Hepatocyte (in vitro differentiated cells): ENCODE measurements at regions not wholly inside any gene's neighbourhood (a gene's known extent, or its start where the extent isn't known, plus 50 kb on each side); places are given as distances from the start of the nearest gene placed in this dataset.
A peak's percentile ranks its signal among the peaks of the same experiment; 100 is the strongest.

Experiments used
- DNase-seq: peaks from one replicate; pipeline ENCODE4 v3.0.0-alpha.2; 2016; ENCODE audit warnings: low spot score
- H2AFZ ChIP-seq: fragments of 200-600 bp; sonication (generic); 2 replicates; pipeline ENCODE4 v1.6.0; 2016; ENCODE audit warnings: antibody characterized with exemption, mild to moderate bottlenecking
- H3K27ac ChIP-seq: fragments of 200-600 bp; sonication (generic); 2 replicates; pipeline ENCODE4 v1.5.1; 2016; ENCODE audit warnings: mild to moderate bottlenecking
- H3K27me3 ChIP-seq: fragments of 200-600 bp; sonication (generic); 2 replicates; pipeline ENCODE4 v1.6.1; 2016
- H3K36me3 ChIP-seq: fragments of 200-600 bp; sonication (generic); replicated peaks from 2 replicates; pipeline ENCODE4 v1.5.1; 2016; ENCODE audit warnings: low read depth; ENCODE audit not compliant: insufficient read depth
- H3K4me1 ChIP-seq: fragments of 200-600 bp; sonication (generic); 2 replicates; pipeline ENCODE4 v1.5.1; 2016; ENCODE audit warnings: mild to moderate bottlenecking, moderate library complexity; ENCODE audit not compliant: insufficient read depth
- H3K4me2 ChIP-seq: fragments of 200-600 bp; sonication (generic); 2 replicates; pipeline ENCODE4 v1.6.0; 2016
- H3K4me3 ChIP-seq: fragments of 200-600 bp; sonication (generic); 2 replicates; pipeline ENCODE4 v1.5.1; 2016; ENCODE audit warnings: mild to moderate bottlenecking
- H3K79me2 ChIP-seq: fragments of 200-600 bp; sonication (generic); 2 replicates; pipeline ENCODE4 v1.6.0; 2017; ENCODE audit warnings: mild to moderate bottlenecking
- H3K9me2 ChIP-seq: fragments of 200-600 bp; sonication (generic); replicated peaks from 2 replicates; pipeline ENCODE4 v1.6.0; 2017; ENCODE audit warnings: mild to moderate bottlenecking; ENCODE audit not compliant: insufficient read depth
- H3K9me3 ChIP-seq: fragments of 200-600 bp; sonication (generic); 2 replicates; pipeline ENCODE4 v1.5.1; 2016; ENCODE audit warnings: low read depth, mild to moderate bottlenecking
- H4K20me1 ChIP-seq: fragments of 200-600 bp; sonication (generic); 2 replicates; pipeline ENCODE4 v1.6.0; 2016; ENCODE audit warnings: mild to moderate bottlenecking; ENCODE audit not compliant: insufficient read depth, poor library complexity, severe bottlenecking
- EZH2 ChIP-seq: fragments of 200-600 bp; sonication (generic); IDR thresholded peaks from 2 replicates; pipeline ENCODE4 v1.6.1; 2016; ENCODE audit warnings: antibody characterized with exemption, mild to moderate bottlenecking, borderline replicate concordance
- EZH2phosphoT487 ChIP-seq: fragments of 200-600 bp; sonication (generic); IDR thresholded peaks from one replicate; pipeline ENCODE4 v1.6.1; 2018; ENCODE audit warnings: antibody characterized with exemption, mild to moderate bottlenecking, low read depth, moderate library complexity; ENCODE audit not compliant: unreplicated experiment, severe bottlenecking
- whole genome bisulfite sequencing: methylation state at CpG from one replicate; pipeline ENCODE4 v1.1.6; 2016; ENCODE audit warnings: low lambda C conversion rate; ENCODE audit errors: missing lambda C conversion rate; 5-methylcytosine and 5-hydroxymethylcytosine counted together
- TF ChIP-seq, protein P1 (sequence below): fragments of 200-600 bp; sonication (generic); IDR thresholded peaks from 2 replicates; pipeline ENCODE4 v1.5.1; 2016; ENCODE audit warnings: antibody characterized with exemption, mild to moderate bottlenecking; ENCODE audit not compliant: poor library complexity

DNA sequence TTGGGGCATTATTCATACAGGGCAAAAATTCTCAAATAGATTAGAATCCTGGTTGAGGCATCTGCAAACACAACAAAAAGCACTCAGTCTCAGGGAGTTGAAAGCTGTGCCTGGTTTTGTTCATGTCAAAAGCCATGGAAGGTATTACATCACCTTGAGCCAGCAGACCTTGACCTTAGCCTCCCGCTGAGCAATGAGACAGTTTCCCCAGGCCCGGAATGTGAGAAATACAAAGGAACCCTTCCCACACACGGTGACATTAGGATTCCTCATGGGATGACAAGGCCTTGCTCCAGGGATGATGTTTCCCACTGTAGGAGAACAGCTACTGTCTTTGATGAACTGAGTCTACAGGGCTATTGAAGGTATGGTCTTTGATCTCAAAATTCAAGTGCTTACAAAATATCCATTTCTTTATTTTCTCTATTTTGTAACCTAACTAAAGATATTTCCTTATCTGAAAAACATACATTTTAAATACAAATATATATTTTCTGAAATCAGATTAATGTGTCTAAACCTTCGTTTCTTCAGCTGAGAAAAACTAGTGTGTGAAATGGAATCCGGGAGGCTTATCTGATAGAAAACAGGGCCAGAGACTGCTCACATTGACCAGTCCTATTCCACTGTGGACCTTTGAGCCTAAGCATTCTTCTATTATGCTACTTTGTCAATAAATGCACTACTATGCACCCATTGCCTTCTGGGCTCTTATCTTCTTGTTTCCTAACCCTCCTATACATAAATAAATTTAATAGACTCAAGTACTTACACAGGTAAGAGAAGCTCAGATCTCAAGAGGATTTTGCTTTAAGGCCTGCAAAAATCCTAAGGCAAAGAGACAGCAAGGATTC, 298.2 kb downstream of the KBTBD8 start:
- H3K9me2 ChIP-seq, result no peaks in the 10 kb centered on the region
- no peak overlapping the region for H2AFZ ChIP-seq
- H3K9me3 ChIP-seq, result no peaks in the 10 kb centered on the region
- H4K20me1 ChIP-seq, result no peaks in the 10 kb centered on the region
- peak overlapping the region; percentile 9 for H3K27ac ChIP-seq
- H3K27me3 ChIP-seq, result no peaks in the 10 kb centered on the region
- H3K4me2 ChIP-seq, result no peak overlapping the region
- TF ChIP-seq, protein P1, sequence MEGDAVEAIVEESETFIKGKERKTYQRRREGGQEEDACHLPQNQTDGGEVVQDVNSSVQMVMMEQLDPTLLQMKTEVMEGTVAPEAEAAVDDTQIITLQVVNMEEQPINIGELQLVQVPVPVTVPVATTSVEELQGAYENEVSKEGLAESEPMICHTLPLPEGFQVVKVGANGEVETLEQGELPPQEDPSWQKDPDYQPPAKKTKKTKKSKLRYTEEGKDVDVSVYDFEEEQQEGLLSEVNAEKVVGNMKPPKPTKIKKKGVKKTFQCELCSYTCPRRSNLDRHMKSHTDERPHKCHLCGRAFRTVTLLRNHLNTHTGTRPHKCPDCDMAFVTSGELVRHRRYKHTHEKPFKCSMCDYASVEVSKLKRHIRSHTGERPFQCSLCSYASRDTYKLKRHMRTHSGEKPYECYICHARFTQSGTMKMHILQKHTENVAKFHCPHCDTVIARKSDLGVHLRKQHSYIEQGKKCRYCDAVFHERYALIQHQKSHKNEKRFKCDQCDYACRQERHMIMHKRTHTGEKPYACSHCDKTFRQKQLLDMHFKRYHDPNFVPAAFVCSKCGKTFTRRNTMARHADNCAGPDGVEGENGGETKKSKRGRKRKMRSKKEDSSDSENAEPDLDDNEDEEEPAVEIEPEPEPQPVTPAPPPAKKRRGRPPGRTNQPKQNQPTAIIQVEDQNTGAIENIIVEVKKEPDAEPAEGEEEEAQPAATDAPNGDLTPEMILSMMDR, result no peak
- H3K4me1 ChIP-seq, result peaks cover 6% of the 10 kb centered on the region
- WGBS, result 22% methylated on average over 5 of the region's 5 CpGs
- no peaks in the 10 kb centered on the region for H3K36me3 ChIP-seq
- H3K79me2 ChIP-seq, result no peaks in the 10 kb centered on the region
- DNase-seq, result peak; percentile 21
- H3K4me3 ChIP-seq, result no peak overlapping the region

DNA sequence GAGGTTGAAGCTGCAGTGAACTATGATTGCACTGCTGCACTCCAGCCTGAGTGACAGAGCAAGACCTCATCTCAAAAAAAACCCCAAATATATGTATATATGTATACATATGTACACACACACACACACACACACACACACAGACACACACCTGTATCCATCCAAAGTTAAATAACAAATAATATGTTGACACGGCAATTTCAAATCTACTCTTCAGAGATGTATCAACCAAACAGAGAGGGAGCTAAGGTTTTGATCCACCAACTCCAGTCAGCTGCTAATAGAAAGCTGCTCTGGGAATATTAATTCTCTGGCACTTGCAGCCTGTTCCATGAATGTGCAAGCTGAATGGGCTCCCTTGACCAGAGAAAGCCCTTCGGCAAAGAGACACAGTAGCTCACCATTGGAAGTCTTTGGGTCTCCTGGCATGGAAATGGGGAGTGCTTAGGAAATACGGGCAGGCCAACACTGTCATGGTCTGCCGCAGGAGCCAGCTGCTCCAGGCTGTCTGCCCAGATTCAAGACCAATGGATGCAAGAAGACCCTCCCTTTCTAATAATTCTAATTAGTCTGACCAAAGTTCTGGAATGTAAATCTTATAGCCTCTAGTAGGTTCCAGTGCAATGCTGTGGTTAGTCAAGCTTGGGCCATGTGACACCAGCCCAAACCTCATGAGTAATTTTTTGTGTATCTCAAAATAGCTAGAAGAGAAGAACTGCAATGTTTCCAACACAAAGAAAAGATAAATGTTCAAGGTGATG, 299.8 kb downstream of the KBTBD8 start:
- no peaks in the 10 kb centered on the region for H3K9me3 ChIP-seq
- TF ChIP-seq EZH2, result no peak
- TF ChIP-seq, protein P1, result no peak
- no peak for TF ChIP-seq EZH2phosphoT487
- no peaks in the 10 kb centered on the region for H3K36me3 ChIP-seq
- H4K20me1 ChIP-seq, result no peaks in the 10 kb centered on the region
- DNase-seq, result no peak
- H3K4me1 ChIP-seq, result peaks cover 6% of the 10 kb centered on the region
- H3K4me3 ChIP-seq, result no peak overlapping the region
- H3K79me2 ChIP-seq, result no peaks in the 10 kb centered on the region
- H3K9me2 ChIP-seq, result no peaks in the 10 kb centered on the region
- H3K27me3 ChIP-seq, result no peaks in the 10 kb centered on the region
- 98% methylated on average over 4 of the region's 4 CpGs for WGBS
- no peak overlapping the region for H3K27ac ChIP-seq
- no peak overlapping the region for H3K4me2 ChIP-seq
- no peak overlapping the region for H2AFZ ChIP-seq

DNA sequence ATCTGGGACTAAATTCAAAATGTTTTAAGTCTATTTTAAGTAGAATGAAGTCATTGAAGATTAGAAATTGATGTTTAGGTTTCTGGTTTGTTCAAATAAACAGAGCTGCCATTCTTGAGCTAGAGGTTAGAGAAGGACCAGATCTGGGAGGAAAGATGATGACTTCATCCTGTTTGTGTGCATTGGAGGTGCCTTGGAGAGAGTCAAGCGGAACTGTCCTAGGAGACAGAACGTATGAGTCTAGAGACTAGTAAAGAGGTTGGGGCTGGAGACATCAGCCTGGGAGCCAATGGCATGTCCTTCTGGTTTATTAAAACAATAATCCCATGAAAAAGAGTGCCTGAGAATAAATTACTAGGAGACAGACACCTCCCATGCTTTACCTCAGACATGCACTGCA, 303.4 kb downstream of the KBTBD8 start:
- Histone ChIP-seq H4K20me1 (no peaks in the 10 kb centered on the region), H3K27ac (no peak overlapping the region), H3K36me3 (no peaks in the 10 kb centered on the region), H3K4me3 (no peak overlapping the region), H2AFZ (no peak overlapping the region), H3K4me2 (no peak overlapping the region), H3K4me1 (no peaks in the 10 kb centered on the region), H3K79me2 (no peaks in the 10 kb centered on the region), H3K9me2 (no peaks in the 10 kb centered on the region), H3K9me3 (no peaks in the 10 kb centered on the region), H3K27me3 (no peaks in the 10 kb centered on the region)
- TF ChIP-seq EZH2phosphoT487, result no peak
- TF ChIP-seq, protein P1, result no peak
- TF ChIP-seq EZH2, result no peak
- no peak for DNase-seq
- WGBS, result 69% methylated on average over 2 of the region's 2 CpGs
